Esophagus muscularis mucosa (tissue), 3 donors: ENCODE measurements at regions not wholly inside any gene's neighbourhood (a gene's known extent, or its start where the extent isn't known, plus 50 kb on each side); places are given as distances from the start of the nearest gene placed in this dataset.
"Not testable (repeated sequence)": the region's sequence is repeated elsewhere in the genome, so short reads cannot be mapped to it uniquely, and the experiment has no call there.

Source experiments
- POLR2A ChIP-seq: fragments of 450-650 bp; IDR thresholded peaks from one replicate; pipeline ENCODE4 v1.6.1; 2017; ENCODE audit warnings: antibody characterized with exemption, moderate library complexity, mild to moderate bottlenecking, low read depth
- TF ChIP-seq, protein P1 (sequence below), 3 experiments: fragments of 200-600 bp in 2 of 3; fragments of 450-650 bp in 1 of 3; sonication (generic) in 2 of 3; IDR thresholded peaks; one replicate each; pipeline ENCODE4 v1.5.1; 2017 to 2019; ENCODE audit warnings: antibody characterized with exemption in 3 of 3, mild to moderate bottlenecking in 2 of 3, moderate library complexity in 1 of 3

DNA sequence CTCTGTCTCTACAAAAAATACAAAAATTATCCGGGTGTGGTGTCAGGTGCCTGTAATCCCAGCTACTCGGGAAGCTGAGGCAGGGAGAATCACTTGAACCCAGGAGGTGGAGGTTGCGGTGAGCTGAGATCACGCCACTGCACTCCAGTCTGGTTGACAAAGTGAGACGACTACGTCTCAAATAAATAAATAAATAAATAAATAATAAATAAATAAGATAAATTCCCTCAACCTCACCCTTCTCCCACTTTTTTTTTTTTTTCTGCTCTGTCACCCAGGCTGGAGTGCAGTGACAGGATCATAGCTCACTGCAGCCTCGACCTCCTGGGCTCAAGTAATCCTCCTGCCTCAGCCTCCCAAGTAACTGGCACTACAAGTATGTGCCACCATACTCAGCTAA, 125.9 kb upstream of the CACNA1A start:
- TF ChIP-seq, protein P1, sequence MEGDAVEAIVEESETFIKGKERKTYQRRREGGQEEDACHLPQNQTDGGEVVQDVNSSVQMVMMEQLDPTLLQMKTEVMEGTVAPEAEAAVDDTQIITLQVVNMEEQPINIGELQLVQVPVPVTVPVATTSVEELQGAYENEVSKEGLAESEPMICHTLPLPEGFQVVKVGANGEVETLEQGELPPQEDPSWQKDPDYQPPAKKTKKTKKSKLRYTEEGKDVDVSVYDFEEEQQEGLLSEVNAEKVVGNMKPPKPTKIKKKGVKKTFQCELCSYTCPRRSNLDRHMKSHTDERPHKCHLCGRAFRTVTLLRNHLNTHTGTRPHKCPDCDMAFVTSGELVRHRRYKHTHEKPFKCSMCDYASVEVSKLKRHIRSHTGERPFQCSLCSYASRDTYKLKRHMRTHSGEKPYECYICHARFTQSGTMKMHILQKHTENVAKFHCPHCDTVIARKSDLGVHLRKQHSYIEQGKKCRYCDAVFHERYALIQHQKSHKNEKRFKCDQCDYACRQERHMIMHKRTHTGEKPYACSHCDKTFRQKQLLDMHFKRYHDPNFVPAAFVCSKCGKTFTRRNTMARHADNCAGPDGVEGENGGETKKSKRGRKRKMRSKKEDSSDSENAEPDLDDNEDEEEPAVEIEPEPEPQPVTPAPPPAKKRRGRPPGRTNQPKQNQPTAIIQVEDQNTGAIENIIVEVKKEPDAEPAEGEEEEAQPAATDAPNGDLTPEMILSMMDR (IDR thresholded peaks at IDR 0.05) = not testable (repeated sequence)
- not testable (repeated sequence) for TF ChIP-seq POLR2A
